Adrenal gland (tissue), 9 donors: ENCODE measurements at regions not wholly inside any gene's neighbourhood (a gene's known extent, or its start where the extent isn't known, plus 50 kb on each side); places are given as distances from the start of the nearest gene placed in this dataset.

ENCODE experiments used
- DNase-seq, 7 donors: peaks; one replicate each; pipeline ENCODE4 v3.0.0-alpha.2; 2019 to 2020
- H3K27ac ChIP-seq, 5 donors: fragments of 200-600 bp; sonication (generic) in 4 of 5; 1 replicate in 3 of 5; 2 replicates in 2 of 5; pipeline versions ENCODE4 v1.5.1 to v1.8.0; 2016 to 2020; ENCODE audit warnings: mild to moderate bottlenecking in 1 of 5
- H3K27me3 ChIP-seq: fragments of 200-600 bp; 2 replicates; pipeline ENCODE4 v1.8.0; 2021
- H3K36me3 ChIP-seq, 2 donors: fragments of 200-600 bp; replicated peaks in 1 of 2; 1 replicate in 1 of 2; 2 replicates in 1 of 2; pipeline versions ENCODE4 v1.5.1 to v1.8.0; 2018 to 2022
- H3K4me1 ChIP-seq, 2 donors: fragments of 200-600 bp; replicated peaks in 1 of 2; 1 replicate in 1 of 2; 2 replicates in 1 of 2; pipeline versions ENCODE4 v1.5.1 to v1.8.0; 2018 to 2021
- H3K4me3 ChIP-seq, 4 donors: fragments of 200-600 bp; sonication (generic) in 3 of 4; one replicate each; pipeline ENCODE4 v1.5.1; 2016 to 2018
- H3K9me3 ChIP-seq, 3 donors: fragments of 200-600 bp; sonication (generic) in 1 of 3; replicated peaks in 1 of 3; 1 replicate in 2 of 3; 2 replicates in 1 of 3; pipeline versions ENCODE4 v1.5.1 to v1.8.0; 2016 to 2021
- POLR2A ChIP-seq, 2 donors: fragments of 450-650 bp; IDR thresholded peaks; one replicate each; pipeline ENCODE4 v1.6.1; 2017; ENCODE audit warnings: antibody characterized with exemption in 2 of 2, mild to moderate bottlenecking in 2 of 2, moderate library complexity in 1 of 2
- WGBS, 4 donors: extraction: QIAGEN DNeasy Blood & Tissue Kit in 2 of 4; methylation state at CpG; one replicate each; pipeline versions ENCODE4 v1.1.5 to v1.1.7; 2013 to 2017; 5-methylcytosine and 5-hydroxymethylcytosine counted together
- intact Hi-C, 2 donors: fragments of 100-400 bp; cut with DNase I; formaldehyde crosslinking; loops; one replicate each; pipeline versions ENCODE4 v1.14.1 to v1.15.0; 2022 to 2023
- TF ChIP-seq, protein P1 (sequence below), 6 experiments: fragments of 450-650 bp in 4 of 6; fragments of 200-600 bp in 2 of 6; sonication (generic) in 1 of 6; IDR thresholded peaks; 1 replicate in 5 of 6; 2 replicates in 1 of 6; pipeline versions ENCODE4 v1.5.1 to v1.8.0; 2016 to 2021; ENCODE audit warnings: antibody characterized with exemption in 6 of 6, mild to moderate bottlenecking in 2 of 6, moderate library complexity in 1 of 6
- donor health status: healthy with polysubstance abuse.
- donor health status: Bipolar disorder and iron deficiency.
- donor health status: DM: yes; HTN: yes; CAD: no.
- donor health status: DM: no; HTN: no; CAD: no.
- donor health status: DM: no; HTN: no; CAD: no.

GRCh38 chr11:127804747-127805400 lies 782.5 kb downstream of the ETS1 start:
- Histone ChIP-seq H3K9me3 (no peaks in the 10 kb centered on the region), H3K4me3 (no peak overlapping the region), H3K4me1 (no peaks in the 10 kb centered on the region), H3K27ac (no peak overlapping the region), H3K27me3 (no peaks in the 10 kb centered on the region), H3K36me3 (no peaks in the 10 kb centered on the region)
- intact Hi-C loops, result no loop called here
- TF ChIP-seq POLR2A (IDR thresholded peaks at IDR 0.05), result no peak
- TF ChIP-seq, protein P1, sequence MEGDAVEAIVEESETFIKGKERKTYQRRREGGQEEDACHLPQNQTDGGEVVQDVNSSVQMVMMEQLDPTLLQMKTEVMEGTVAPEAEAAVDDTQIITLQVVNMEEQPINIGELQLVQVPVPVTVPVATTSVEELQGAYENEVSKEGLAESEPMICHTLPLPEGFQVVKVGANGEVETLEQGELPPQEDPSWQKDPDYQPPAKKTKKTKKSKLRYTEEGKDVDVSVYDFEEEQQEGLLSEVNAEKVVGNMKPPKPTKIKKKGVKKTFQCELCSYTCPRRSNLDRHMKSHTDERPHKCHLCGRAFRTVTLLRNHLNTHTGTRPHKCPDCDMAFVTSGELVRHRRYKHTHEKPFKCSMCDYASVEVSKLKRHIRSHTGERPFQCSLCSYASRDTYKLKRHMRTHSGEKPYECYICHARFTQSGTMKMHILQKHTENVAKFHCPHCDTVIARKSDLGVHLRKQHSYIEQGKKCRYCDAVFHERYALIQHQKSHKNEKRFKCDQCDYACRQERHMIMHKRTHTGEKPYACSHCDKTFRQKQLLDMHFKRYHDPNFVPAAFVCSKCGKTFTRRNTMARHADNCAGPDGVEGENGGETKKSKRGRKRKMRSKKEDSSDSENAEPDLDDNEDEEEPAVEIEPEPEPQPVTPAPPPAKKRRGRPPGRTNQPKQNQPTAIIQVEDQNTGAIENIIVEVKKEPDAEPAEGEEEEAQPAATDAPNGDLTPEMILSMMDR (IDR thresholded peaks at IDR 0.05), result no peak
- no peak for DNase-seq
- WGBS, 4 donors, result 80 to 89% (median 85%) methylated on average over 2 of the region's 2 CpGs

- Histone ChIP-seq H3K4me1 (no peaks in the 10 kb centered on the region), H3K36me3 (no peaks in the 10 kb centered on the region), H3K9me3 (no peaks in the 10 kb centered on the region), H3K27ac (no peak overlapping the region), H3K27me3 (no peaks in the 10 kb centered on the region), H3K4me3 (no peak overlapping the region)
- DNase-seq, result no peak
- no peak for TF ChIP-seq POLR2A (IDR thresholded peaks at IDR 0.05)
- TF ChIP-seq, protein P1 (IDR thresholded peaks at IDR 0.05), result no peak
- intact Hi-C loops, result no loop called here
These were observed 783.6 kb downstream of the ETS1 start for GRCh38 chr11:127803755-127804154.

- Histone ChIP-seq H3K4me1 (no peaks in the 10 kb centered on the region), H3K9me3 (no peaks in the 10 kb centered on the region), H3K36me3 (no peaks in the 10 kb centered on the region), H3K4me3 (no peak overlapping the region), H3K27ac (no peak overlapping the region), H3K27me3 (no peaks in the 10 kb centered on the region)
- WGBS, 4 donors, result 78 to 84% (median 81%) methylated on average over 6 of the region's 6 CpGs
- intact Hi-C loops, result no loop called here
- TF ChIP-seq, protein P1 (IDR thresholded peaks at IDR 0.05), result no peak
- no peak for TF ChIP-seq POLR2A (IDR thresholded peaks at IDR 0.05)
- DNase-seq, result no peak
These were observed 786.2 kb downstream of the ETS1 start for GRCh38 chr11:127800989-127801688.

DNA sequence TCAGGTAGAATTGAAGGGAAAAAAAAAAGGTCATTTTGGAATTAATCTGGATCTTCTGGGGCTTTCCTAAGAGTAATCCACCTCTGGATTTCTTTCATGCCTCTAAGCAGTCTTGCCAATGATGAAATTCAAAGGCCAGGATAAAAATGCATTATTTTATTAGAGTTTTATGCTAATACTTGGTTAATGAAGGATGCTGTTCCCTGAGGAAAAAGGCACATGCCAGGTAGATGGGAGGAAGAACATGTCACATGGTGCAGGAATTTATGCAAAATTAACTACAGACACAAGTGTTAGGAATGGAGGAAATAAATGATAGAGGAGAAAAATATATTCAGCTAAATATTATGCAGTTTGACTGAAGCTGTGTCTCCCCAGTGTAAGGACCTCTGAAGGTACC lies 792.0 kb downstream of the ETS1 start:
- intact Hi-C loops, result no loop called here
- Histone ChIP-seq H3K27ac (no peak overlapping the region), H3K4me3 (no peak overlapping the region), H3K36me3 (no peaks in the 10 kb centered on the region), H3K27me3 (no peaks in the 10 kb centered on the region), H3K4me1 (no peaks in the 10 kb centered on the region), H3K9me3 (no peaks in the 10 kb centered on the region)
- TF ChIP-seq, protein P1 (IDR thresholded peaks at IDR 0.05), result no peak
- no peak for TF ChIP-seq POLR2A (IDR thresholded peaks at IDR 0.05)
- no peak for DNase-seq
